Neuronal stem cell (in vitro differentiated cells): ENCODE measurements at regions not wholly inside any gene's neighbourhood (a gene's known extent, or its start where the extent isn't known, plus 50 kb on each side); places are given as distances from the start of the nearest gene placed in this dataset.

Experiments used
- DNase-seq: peaks from one replicate; pipeline ENCODE4 v3.0.0-alpha.2; 2013; ENCODE audit warnings: low spot score
- H2AFZ ChIP-seq: one replicate; pipeline ENCODE4 v1.6.1; 2013; ENCODE audit warnings: mild to moderate bottlenecking, low read length, inconsistent platforms
- H2AK5ac ChIP-seq: 2 replicates; pipeline ENCODE4 v1.6.1; 2013; ENCODE audit warnings: low read depth, mild to moderate bottlenecking, inconsistent platforms, low read length, moderate library complexity, mixed read lengths
- H2BK120ac ChIP-seq: 2 replicates; pipeline ENCODE4 v1.6.1; 2013; ENCODE audit warnings: low read depth, mild to moderate bottlenecking, inconsistent platforms, low read length, moderate library complexity, mixed read lengths
- H2BK12ac ChIP-seq: one replicate; pipeline ENCODE4 v1.6.1; 2013; ENCODE audit warnings: low read length, inconsistent platforms
- H2BK15ac ChIP-seq: 2 replicates; pipeline ENCODE4 v1.6.1; 2013; ENCODE audit warnings: mild to moderate bottlenecking, low read length, inconsistent platforms, mixed read lengths
- H2BK5ac ChIP-seq: one replicate; pipeline ENCODE4 v1.6.1; 2013; ENCODE audit warnings: inconsistent platforms, mild to moderate bottlenecking, low read length, moderate library complexity
- H3K14ac ChIP-seq: one replicate; pipeline ENCODE4 v1.6.1; 2013; ENCODE audit warnings: low read length, inconsistent platforms
- H3K18ac ChIP-seq: 2 replicates; pipeline ENCODE4 v1.6.1; 2013; ENCODE audit warnings: low read length, inconsistent platforms
- H3K23ac ChIP-seq: 2 replicates; pipeline ENCODE4 v1.6.1; 2013; ENCODE audit warnings: low read depth, mild to moderate bottlenecking, mixed read lengths, low read length, inconsistent platforms; ENCODE audit not compliant: poor library complexity
- H3K27ac ChIP-seq: replicated peaks from 3 replicates; pipeline ENCODE4 v1.5.1; 2013; ENCODE audit warnings: low read length, inconsistent platforms
- H3K27me3 ChIP-seq, 3 experiments: 2 replicates each; pipeline ENCODE4 v1.6.1; 2013; ENCODE audit warnings: low read length in 3 of 3, mild to moderate bottlenecking in 2 of 3, inconsistent platforms in 1 of 3, low read depth in 1 of 3, mixed read lengths in 1 of 3, moderate library complexity in 1 of 3; ENCODE audit not compliant: control insufficient read depth in 3 of 3, insufficient read depth in 3 of 3
- H3K36me3 ChIP-seq, 2 donors: replicated peaks in 1 of 2; 2 replicates each; pipeline ENCODE4 v1.6.1; 2013; ENCODE audit warnings: low read length in 2 of 2; ENCODE audit not compliant: control insufficient read depth in 2 of 2, insufficient read depth in 2 of 2
- H3K4ac ChIP-seq: 2 replicates; pipeline ENCODE4 v1.6.1; 2013; ENCODE audit warnings: inconsistent platforms, mild to moderate bottlenecking, low read length, moderate library complexity
- H3K4me1 ChIP-seq, 2 donors: 1 replicate in 1 of 2; 2 replicates in 1 of 2; pipeline ENCODE4 v1.6.1; 2013; ENCODE audit warnings: low read length in 2 of 2, low read depth in 1 of 2; ENCODE audit not compliant: control insufficient read depth in 2 of 2, insufficient read depth in 1 of 2
- H3K4me2 ChIP-seq: one replicate; pipeline ENCODE4 v1.6.1; 2013; ENCODE audit warnings: mild to moderate bottlenecking, low read length, inconsistent platforms; ENCODE audit not compliant: insufficient read depth, poor library complexity, severe bottlenecking
- H3K4me3 ChIP-seq, 2 donors: 2 replicates each; pipeline ENCODE4 v1.5.1; 2013; ENCODE audit warnings: low read length in 2 of 2, mild to moderate bottlenecking in 2 of 2, inconsistent platforms in 1 of 2, moderate library complexity in 1 of 2
- H3K79me1 ChIP-seq: one replicate; pipeline ENCODE4 v1.6.1; 2013; ENCODE audit warnings: low read depth, mild to moderate bottlenecking, inconsistent platforms, low read length, moderate library complexity
- H3K9ac ChIP-seq: one replicate; pipeline ENCODE4 v1.6.1; 2013; ENCODE audit warnings: mild to moderate bottlenecking, low read depth, low read length, inconsistent platforms; ENCODE audit not compliant: poor library complexity
- H3K9me3 ChIP-seq, 2 donors: replicated peaks in 1 of 2; 2 replicates each; pipeline versions ENCODE3 to v1.6.1; 2013; ENCODE audit warnings: low read length in 2 of 2, mild to moderate bottlenecking in 2 of 2, inconsistent platforms in 1 of 2, low read depth in 1 of 2, mixed read lengths in 1 of 2, moderate library complexity in 1 of 2; ENCODE audit not compliant: control insufficient read depth in 2 of 2, insufficient read depth in 1 of 2
- H4K8ac ChIP-seq: one replicate; pipeline ENCODE4 v1.6.1; 2013; ENCODE audit warnings: low read depth, mild to moderate bottlenecking, inconsistent platforms, low read length, moderate library complexity
- H4K91ac ChIP-seq: one replicate; pipeline ENCODE4 v1.6.1; 2013; ENCODE audit warnings: low read length, low read depth, mild to moderate bottlenecking, inconsistent platforms; ENCODE audit not compliant: poor library complexity
- WGBS, 2 donors: extraction: QIAGEN DNeasy Blood & Tissue Kit; methylation state at CpG; one replicate each; pipeline ENCODE4 v1.1.7; 2013; ENCODE audit warnings: missing lambda C conversion rate in 2 of 2, mixed read lengths in 1 of 2; ENCODE audit not compliant: insufficient read length in 2 of 2, insufficient replicate concordance in 1 of 2; ENCODE audit errors: extremely low coverage in 2 of 2; 5-methylcytosine and 5-hydroxymethylcytosine counted together

GRCh38 chr2:18820966-18821365 lies 231.6 kb upstream of the NT5C1B start:
- Histone ChIP-seq H3K9ac (no peak overlapping the region), H3K27me3 (peaks cover 0 to 2% (median 0%) of the 10 kb centered on the region in 3 experiments), H3K14ac (no peak overlapping the region), H3K4ac (no peak overlapping the region), H3K18ac (no peak overlapping the region), H3K9me3 (peaks cover 0 to 1% of the 10 kb centered on the region in 2 donors), H2BK12ac (no peak overlapping the region), H4K91ac (no peak overlapping the region), H3K79me1 (no peaks in the 10 kb centered on the region), H2AK5ac (no peak overlapping the region), H3K27ac (no peak overlapping the region), H4K8ac (no peak overlapping the region), H3K23ac (no peak overlapping the region), H2BK5ac (no peak overlapping the region), H3K36me3 (no peaks in the 10 kb centered on the region), H2AFZ (no peak overlapping the region), H3K4me3 (no peak overlapping the region), H3K4me2 (no peak overlapping the region), H2BK15ac (no peak overlapping the region), H2BK120ac (no peak overlapping the region), H3K4me1 (no peaks in the 10 kb centered on the region)
- WGBS, 2 donors, result no CpG with 5 or more reads among the region's 1 CpG
- DNase-seq, result no peak

GRCh38 chr2:18819566-18819965 lies 230.2 kb upstream of the NT5C1B start:
- no peak for DNase-seq
- H3K4me3 ChIP-seq, result no peak overlapping the region
- no peak overlapping the region for H3K14ac ChIP-seq
- H3K27me3 ChIP-seq, result peaks cover 0 to 2% (median 0%) of the 10 kb centered on the region in 3 experiments
- H3K9me3 ChIP-seq, result peaks cover 0 to 1% of the 10 kb centered on the region in 2 donors
- no peak overlapping the region for H3K9ac ChIP-seq
- H4K8ac ChIP-seq, result no peak overlapping the region
- H3K4me1 ChIP-seq, result no peaks in the 10 kb centered on the region
- H3K18ac ChIP-seq, result no peak overlapping the region
- H2BK120ac ChIP-seq, result no peak overlapping the region
- H2AFZ ChIP-seq, result no peak overlapping the region
- no peak overlapping the region for H4K91ac ChIP-seq
- no peak overlapping the region for H3K4ac ChIP-seq
- no peak overlapping the region for H3K27ac ChIP-seq
- H2BK5ac ChIP-seq, result no peak overlapping the region
- H2BK12ac ChIP-seq, result no peak overlapping the region
- H2AK5ac ChIP-seq, result no peak overlapping the region
- H3K79me1 ChIP-seq, result no peaks in the 10 kb centered on the region
- WGBS, 2 donors, result no CpG with 5 or more reads among the region's 2 CpGs
- no peaks in the 10 kb centered on the region for H3K36me3 ChIP-seq
- no peak overlapping the region for H2BK15ac ChIP-seq
- no peak overlapping the region for H3K23ac ChIP-seq
- no peak overlapping the region for H3K4me2 ChIP-seq

GRCh38 chr2:18814387-18814786 lies 225.0 kb upstream of the NT5C1B start:
- Histone ChIP-seq H3K4me1 (no peaks in the 10 kb centered on the region), H3K4ac (no peak overlapping the region), H3K23ac (no peak overlapping the region), H3K36me3 (no peaks in the 10 kb centered on the region), H2BK15ac (no peak overlapping the region), H3K4me2 (no peak overlapping the region), H4K91ac (no peak overlapping the region), H2BK5ac (no peak overlapping the region), H4K8ac (no peak overlapping the region), H3K14ac (no peak overlapping the region), H2AFZ (no peak overlapping the region), H3K27me3 (no peaks in the 10 kb centered on the region), H2AK5ac (no peak overlapping the region), H3K18ac (no peak overlapping the region), H2BK120ac (no peak overlapping the region), H3K9me3 (no peaks in the 10 kb centered on the region), H3K27ac (no peak overlapping the region), H3K9ac (no peak overlapping the region), H2BK12ac (no peak overlapping the region), H3K4me3 (no peak overlapping the region), H3K79me1 (no peaks in the 10 kb centered on the region)
- no peak for DNase-seq
- WGBS, 2 donors, result no CpG with 5 or more reads among the region's 2 CpGs

- Histone ChIP-seq H2AFZ (no peak overlapping the region), H3K9me3 (no peaks in the 10 kb centered on the region), H4K91ac (no peak overlapping the region), H2BK5ac (no peak overlapping the region), H3K4me2 (no peak overlapping the region), H3K79me1 (no peaks in the 10 kb centered on the region), H2BK12ac (no peak overlapping the region), H3K4me3 (no peak overlapping the region), H2BK15ac (no peak overlapping the region), H2AK5ac (no peak overlapping the region), H3K18ac (no peak overlapping the region), H3K4me1 (no peaks in the 10 kb centered on the region), H3K4ac (no peak overlapping the region), H3K14ac (no peak overlapping the region), H3K27ac (no peak overlapping the region), H2BK120ac (no peak overlapping the region), H3K9ac (no peak overlapping the region), H3K36me3 (no peaks in the 10 kb centered on the region), H4K8ac (no peak overlapping the region), H3K23ac (no peak overlapping the region), H3K27me3 (no peaks in the 10 kb centered on the region)
- no CpG with 5 or more reads among the region's 1 CpG for WGBS, 2 donors
- DNase-seq, result no peak
Observed at GRCh38 chr2:18804536-18804935, 215.2 kb upstream of the NT5C1B start.
